Liver (tissue), 7 donors: ENCODE measurements at regions not wholly inside any gene's neighbourhood (a gene's known extent, or its start where the extent isn't known, plus 50 kb on each side); places are given as distances from the start of the nearest gene placed in this dataset.

Source experiments
- DNase-seq: peaks from one replicate; pipeline ENCODE4 v3.0.0-alpha.2; 2017; ENCODE audit warnings: low spot score
- H3K27ac ChIP-seq, 2 donors: one replicate each; pipeline ENCODE4 v1.7.0; 2013; ENCODE audit warnings: inconsistent platforms in 2 of 2, low read length in 2 of 2, control low read depth in 1 of 2, low read depth in 1 of 2, mild to moderate bottlenecking in 1 of 2
- H3K27me3 ChIP-seq, 4 donors: one replicate each; pipeline versions ENCODE4 v1.6.1 to v1.7.0; 2013; ENCODE audit warnings: low read length in 3 of 4, inconsistent platforms in 1 of 4, mild to moderate bottlenecking in 1 of 4, moderate library complexity in 1 of 4; ENCODE audit not compliant: control insufficient read depth in 4 of 4, insufficient read depth in 4 of 4
- H3K36me3 ChIP-seq, 4 donors: one replicate each; pipeline versions ENCODE4 v1.6.1 to v1.7.0; 2013; ENCODE audit warnings: low read length in 3 of 4, mild to moderate bottlenecking in 3 of 4, low read depth in 1 of 4, moderate library complexity in 1 of 4; ENCODE audit not compliant: control insufficient read depth in 4 of 4, insufficient read depth in 3 of 4
- H3K4me1 ChIP-seq, 4 donors: one replicate each; pipeline versions ENCODE4 v1.6.1 to v1.7.0; 2013; ENCODE audit warnings: low read length in 3 of 4, mild to moderate bottlenecking in 3 of 4, moderate library complexity in 1 of 4; ENCODE audit not compliant: control insufficient read depth in 4 of 4, insufficient read depth in 4 of 4
- H3K4me3 ChIP-seq, 3 donors: one replicate each; pipeline versions ENCODE4 v1.6.1 to v1.7.0; 2013; ENCODE audit warnings: low read length in 3 of 3, control low read depth in 1 of 3, low read depth in 1 of 3, mild to moderate bottlenecking in 1 of 3
- H3K9ac ChIP-seq, 2 donors: one replicate each; pipeline ENCODE4 v1.7.0; 2013; ENCODE audit warnings: low read length in 2 of 2, mild to moderate bottlenecking in 2 of 2, moderate library complexity in 2 of 2, control low read depth in 1 of 2, low read depth in 1 of 2
- H3K9me3 ChIP-seq, 4 donors: one replicate each; pipeline versions ENCODE4 v1.6.1 to v1.7.0; 2013; ENCODE audit warnings: low read length in 3 of 4; ENCODE audit not compliant: control insufficient read depth in 4 of 4
- EGR1 ChIP-seq, 2 donors: IDR thresholded peaks; 2 replicates each; pipeline ENCODE4 v1.6.1; 2016 to 2018; ENCODE audit warnings: antibody characterized with exemption in 2 of 2, low read depth in 2 of 2
- FOXA1 ChIP-seq: IDR thresholded peaks from 2 replicates; pipeline ENCODE4 v1.6.1; 2016; ENCODE audit warnings: antibody characterized with exemption
- FOXA2 ChIP-seq: IDR thresholded peaks from 2 replicates; pipeline ENCODE4 v1.6.1; 2016; ENCODE audit warnings: antibody characterized with exemption
- GABPA ChIP-seq, 2 donors: IDR thresholded peaks in 1 of 2; conservative IDR thresholded peaks in 1 of 2; 2 replicates each; pipeline ENCODE4 v1.6.1; 2016; ENCODE audit warnings: antibody characterized with exemption in 2 of 2, mild to moderate bottlenecking in 1 of 2, moderate library complexity in 1 of 2
- HNF4G ChIP-seq: IDR thresholded peaks from 2 replicates; pipeline ENCODE4 v1.6.1; 2016; ENCODE audit warnings: antibody characterized with exemption
- JUND ChIP-seq, 2 donors: IDR thresholded peaks; 2 replicates each; pipeline ENCODE4 v1.6.1; 2016; ENCODE audit warnings: antibody characterized with exemption in 2 of 2
- MAX ChIP-seq: IDR thresholded peaks from 2 replicates; pipeline ENCODE4 v1.6.1; 2016; ENCODE audit warnings: antibody characterized with exemption
- NR2F2 ChIP-seq: IDR thresholded peaks from 2 replicates; pipeline ENCODE4 v1.6.1; 2016; ENCODE audit warnings: antibody characterized with exemption
- RAD21 ChIP-seq, 2 donors: IDR thresholded peaks; 2 replicates each; pipeline ENCODE4 v1.6.1; 2016; ENCODE audit warnings: antibody characterized with exemption in 2 of 2, mild to moderate bottlenecking in 2 of 2
- REST ChIP-seq: IDR thresholded peaks from 2 replicates; pipeline ENCODE4 v1.6.1; 2016; ENCODE audit warnings: antibody characterized with exemption, mild to moderate bottlenecking
- SP1 ChIP-seq: IDR thresholded peaks from 2 replicates; pipeline ENCODE4 v1.6.1; 2018; ENCODE audit warnings: antibody characterized with exemption, mild to moderate bottlenecking
- TAF1 ChIP-seq: conservative IDR thresholded peaks from 2 replicates; pipeline ENCODE4 v1.6.1; 2016; ENCODE audit warnings: antibody characterized with exemption, mild to moderate bottlenecking
- YY1 ChIP-seq: IDR thresholded peaks from 2 replicates; pipeline ENCODE4 v1.6.1; 2016; ENCODE audit warnings: antibody characterized with exemption, mild to moderate bottlenecking
- ZBTB33 ChIP-seq: IDR thresholded peaks from 2 replicates; pipeline ENCODE4 v1.6.1; 2016; ENCODE audit warnings: antibody characterized with exemption
- WGBS: extraction: QIAGEN DNeasy Blood & Tissue Kit; methylation state at CpG from one replicate; pipeline ENCODE4 v1.1.7; 2013; 5-methylcytosine and 5-hydroxymethylcytosine counted together
- TF ChIP-seq, protein P1 (sequence below): IDR thresholded peaks from 2 replicates; pipeline ENCODE4 v1.6.1; 2016; ENCODE audit warnings: antibody characterized with exemption
- donor health status: healthy.
- donor health status: healthy.
- donor health status: healthy.
- donor health status: healthy.

GRCh38 chr17:13281626-13282025 lies 263.8 kb upstream of the ELAC2 start:
- no peak for DNase-seq
- Histone ChIP-seq H3K9me3 (no peaks in the 10 kb centered on the region), H3K27ac (no peak overlapping the region), H3K4me1 (no peaks in the 10 kb centered on the region), H3K27me3 (no peaks in the 10 kb centered on the region), H3K9ac (no peak overlapping the region), H3K4me3 (no peak overlapping the region), H3K36me3 (no peaks in the 10 kb centered on the region)
- TF ChIP-seq EGR1 (IDR thresholded peaks at IDR 0.05; ENCODE audit: low read depth in 2 of 2): no peak
- WGBS: 92% methylated on average over 3 of the region's 3 CpGs

GRCh38 chr17:13273806-13274205 lies 256.0 kb upstream of the ELAC2 start:
- Histone ChIP-seq H3K4me3 (no peak overlapping the region), H3K4me1 (no peaks in the 10 kb centered on the region), H3K9me3 (no peaks in the 10 kb centered on the region), H3K9ac (no peak overlapping the region), H3K27me3 (peaks cover 0 to 2% (median 0%) of the 10 kb centered on the region in 4 donors), H3K36me3 (no peaks in the 10 kb centered on the region), H3K27ac (no peak overlapping the region)
- WGBS: 79% methylated on average over 2 of the region's 2 CpGs
- DNase-seq: no peak
- TF ChIP-seq REST: no peak
- no peak for TF ChIP-seq TAF1
- no peak for TF ChIP-seq YY1
- TF ChIP-seq SP1: no peak
- no peak for TF ChIP-seq NR2F2

DNA sequence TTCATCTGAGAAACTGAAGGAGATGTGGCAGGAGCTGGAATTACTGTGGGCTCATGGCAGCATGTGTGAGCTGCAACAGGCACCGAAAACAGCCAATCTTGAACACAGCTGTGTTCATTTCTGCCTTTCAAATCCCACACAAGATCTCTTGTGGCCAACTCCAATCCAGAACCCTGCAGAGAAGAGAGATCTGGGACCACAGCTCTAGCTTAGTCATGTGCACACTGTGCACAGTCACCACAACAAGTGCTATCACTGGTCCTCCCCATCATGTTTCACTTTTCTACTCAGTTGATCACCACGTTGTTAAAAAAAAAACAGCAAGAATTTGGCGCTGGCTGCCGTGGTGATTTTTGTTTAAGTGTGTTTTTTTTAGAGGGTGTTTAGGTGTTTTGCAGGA lies 254.5 kb upstream of the ELAC2 start:
- Histone ChIP-seq H3K27me3 (peaks cover 0 to 2% (median 0%) of the 10 kb centered on the region in 4 donors), H3K4me3 (no peak overlapping the region), H3K27ac (no peak overlapping the region), H3K4me1 (no peaks in the 10 kb centered on the region), H3K9me3 (no peaks in the 10 kb centered on the region), H3K9ac (no peak overlapping the region), H3K36me3 (no peaks in the 10 kb centered on the region)
- WGBS: 82% methylated on average over 4 of the region's 4 CpGs
- no peak for TF ChIP-seq FOXA1
- TF ChIP-seq ZBTB33: no peak
- no peak for TF ChIP-seq SP1
- no peak for TF ChIP-seq FOXA2
- no peak for TF ChIP-seq MAX
- no peak for TF ChIP-seq YY1
- TF ChIP-seq NR2F2: no peak
- TF ChIP-seq, protein P1, sequence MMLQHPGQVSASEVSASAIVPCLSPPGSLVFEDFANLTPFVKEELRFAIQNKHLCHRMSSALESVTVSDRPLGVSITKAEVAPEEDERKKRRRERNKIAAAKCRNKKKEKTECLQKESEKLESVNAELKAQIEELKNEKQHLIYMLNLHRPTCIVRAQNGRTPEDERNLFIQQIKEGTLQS: no peak
- no peak for TF ChIP-seq TAF1
- TF ChIP-seq REST: no peak
- TF ChIP-seq EGR1 (IDR thresholded peaks at IDR 0.05; ENCODE audit: low read depth in 2 of 2): no peak
- no peak for TF ChIP-seq JUND (IDR thresholded peaks at IDR 0.05)
- no peak for TF ChIP-seq RAD21 (IDR thresholded peaks at IDR 0.05)
- no peak for TF ChIP-seq HNF4G
- TF ChIP-seq GABPA (IDR thresholded peaks at IDR 0.05 in 1 of 2, conservative IDR thresholded peaks at IDR 0.05 in 1 of 2): no peak
- DNase-seq: no peak
